Heart left ventricle (tissue), 13 donors: ENCODE measurements at regions not wholly inside any gene's neighbourhood (a gene's known extent, or its start where the extent isn't known, plus 50 kb on each side); places are given as distances from the start of the nearest gene placed in this dataset.

Experiments used
- POLR2A ChIP-seq, 2 donors: fragments of 450-650 bp; IDR thresholded peaks; one replicate each; pipeline ENCODE4 v1.6.1; 2017; ENCODE audit warnings: antibody characterized with exemption in 2 of 2, mild to moderate bottlenecking in 2 of 2, moderate library complexity in 2 of 2
- TF ChIP-seq, protein P1 (sequence below), 12 donors: fragments of 200-600 bp; sonication (generic) in 4 of 12; IDR thresholded peaks; one replicate each; pipeline versions ENCODE4 v1.5.0 to v1.8.0; 2018 to 2022; ENCODE audit warnings: antibody characterized with exemption in 12 of 12, mild to moderate bottlenecking in 5 of 12
- donor health status: ischemic (EF 13 %, LVEDD 7.1; RV severe dilation, severe dysfunction).
- donor health status: DM: no; HTN: yes; CAD: no.
- donor health status: DM: no; HTN: no; CAD: no.
- donor health status: ischemic (EF 25% LVEDD 6.9; RV normal size, moderate dysfunction).
- donor health status: ischemic (EF 25% LVEDD 5.7; RV mildly dilated, moderate dysfunction).
- donor health status: ischemic (EF 35%, LVEDD 5.7; RV mildly dilated, moderate dysfunction).
- donor health status: nonischemic (EF 11% LVEDD 7.7; RV severe dilation, severe dysfunction).
- donor health status: DM: yes; HTN: yes; CAD: no.
- donor health status: PGD.
- donor health status: ischemic (EF 29% LVEDD 5.4; RV normal size, mild dysfunction).
- donor health status: nonischemic (EF 23%, LVEDD 6.1; RV moderate dilation, normal function).

DNA sequence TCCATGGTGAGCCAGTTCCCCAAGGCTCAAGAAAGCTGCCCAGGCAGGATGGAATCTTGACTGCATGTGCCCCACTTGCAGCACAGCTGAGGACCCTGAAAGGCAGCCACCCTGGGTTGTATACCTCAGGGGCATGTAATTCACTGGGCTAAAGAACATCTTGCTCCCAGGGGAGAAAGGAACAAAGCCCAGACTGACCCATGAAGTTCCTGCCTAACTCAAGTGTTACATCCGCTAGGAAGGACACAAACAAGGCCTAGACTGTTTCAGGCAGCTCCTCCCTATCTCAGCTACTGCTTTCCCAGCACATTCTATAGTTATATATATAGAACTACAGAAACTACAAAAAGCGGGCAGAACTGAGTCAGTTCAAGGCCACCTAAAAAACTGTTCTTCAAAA is 69.0 kb downstream of the RBM43 start:
- TF ChIP-seq, protein P1, sequence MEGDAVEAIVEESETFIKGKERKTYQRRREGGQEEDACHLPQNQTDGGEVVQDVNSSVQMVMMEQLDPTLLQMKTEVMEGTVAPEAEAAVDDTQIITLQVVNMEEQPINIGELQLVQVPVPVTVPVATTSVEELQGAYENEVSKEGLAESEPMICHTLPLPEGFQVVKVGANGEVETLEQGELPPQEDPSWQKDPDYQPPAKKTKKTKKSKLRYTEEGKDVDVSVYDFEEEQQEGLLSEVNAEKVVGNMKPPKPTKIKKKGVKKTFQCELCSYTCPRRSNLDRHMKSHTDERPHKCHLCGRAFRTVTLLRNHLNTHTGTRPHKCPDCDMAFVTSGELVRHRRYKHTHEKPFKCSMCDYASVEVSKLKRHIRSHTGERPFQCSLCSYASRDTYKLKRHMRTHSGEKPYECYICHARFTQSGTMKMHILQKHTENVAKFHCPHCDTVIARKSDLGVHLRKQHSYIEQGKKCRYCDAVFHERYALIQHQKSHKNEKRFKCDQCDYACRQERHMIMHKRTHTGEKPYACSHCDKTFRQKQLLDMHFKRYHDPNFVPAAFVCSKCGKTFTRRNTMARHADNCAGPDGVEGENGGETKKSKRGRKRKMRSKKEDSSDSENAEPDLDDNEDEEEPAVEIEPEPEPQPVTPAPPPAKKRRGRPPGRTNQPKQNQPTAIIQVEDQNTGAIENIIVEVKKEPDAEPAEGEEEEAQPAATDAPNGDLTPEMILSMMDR (IDR thresholded peaks at IDR 0.05): no peak
- no peak for TF ChIP-seq POLR2A (IDR thresholded peaks at IDR 0.05)
